HG02870 (cell line): ENCODE measurements at regions not wholly inside any gene's neighbourhood (a gene's known extent, or its start where the extent isn't known, plus 50 kb on each side); places are given as distances from the start of the nearest gene placed in this dataset.
A peak's percentile ranks its signal among the peaks of the same experiment; 100 is the strongest.

ENCODE experiments used
- ATAC-seq: cut with Tn5 transposase; IDR thresholded peaks from one replicate; pipeline ENCODE4 v1.9.1; 2021; ENCODE audit warnings: mild to moderate bottlenecking, moderate library complexity; ENCODE audit not compliant: unreplicated experiment

DNA sequence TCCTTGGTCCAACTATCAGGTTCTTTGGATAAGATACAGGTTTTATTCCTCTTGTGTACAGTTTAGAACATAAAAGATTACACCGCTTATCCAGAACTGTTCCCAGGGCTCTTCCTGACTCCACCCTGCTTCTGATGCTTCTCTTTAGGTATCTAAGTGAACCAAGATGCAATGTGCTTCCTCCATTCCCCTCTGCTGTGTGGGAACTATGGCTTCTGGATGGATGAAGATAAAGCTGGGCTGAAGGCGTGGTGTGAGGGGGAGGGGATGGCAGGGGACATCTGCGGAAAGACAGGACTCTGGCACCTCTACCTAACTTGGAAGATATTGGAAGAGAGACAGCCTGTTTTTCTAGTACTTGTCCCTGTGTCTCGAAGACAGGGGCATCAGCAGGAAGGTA lies 209.9 kb upstream of the TBX20 start:
- ATAC-seq = no peak

DNA sequence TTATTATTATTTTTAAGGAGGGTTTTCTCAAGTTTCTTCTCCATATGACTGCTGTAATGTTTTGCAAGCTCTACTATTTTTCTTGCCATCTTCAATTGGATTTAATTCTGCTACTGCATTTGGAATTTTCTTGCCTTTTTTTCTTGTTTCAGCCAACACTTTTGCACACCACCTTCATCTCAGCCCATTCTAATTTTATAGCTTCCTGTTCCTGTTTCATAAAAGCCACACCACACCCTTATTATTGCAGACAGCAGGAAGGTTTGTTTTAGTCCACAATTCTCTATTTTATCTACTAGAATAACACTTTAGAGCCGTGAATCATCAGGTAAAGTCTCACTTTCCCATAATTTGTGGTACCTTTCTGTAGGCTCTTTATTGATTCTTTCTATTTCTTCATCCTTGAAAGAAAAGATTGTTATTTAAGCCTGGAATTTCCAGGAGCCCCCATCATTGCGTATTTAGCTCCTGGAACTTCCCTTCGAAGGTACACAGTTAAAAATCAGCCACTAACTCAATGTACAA lies 209.3 kb upstream of the TBX20 start:
- ATAC-seq = no peak

DNA sequence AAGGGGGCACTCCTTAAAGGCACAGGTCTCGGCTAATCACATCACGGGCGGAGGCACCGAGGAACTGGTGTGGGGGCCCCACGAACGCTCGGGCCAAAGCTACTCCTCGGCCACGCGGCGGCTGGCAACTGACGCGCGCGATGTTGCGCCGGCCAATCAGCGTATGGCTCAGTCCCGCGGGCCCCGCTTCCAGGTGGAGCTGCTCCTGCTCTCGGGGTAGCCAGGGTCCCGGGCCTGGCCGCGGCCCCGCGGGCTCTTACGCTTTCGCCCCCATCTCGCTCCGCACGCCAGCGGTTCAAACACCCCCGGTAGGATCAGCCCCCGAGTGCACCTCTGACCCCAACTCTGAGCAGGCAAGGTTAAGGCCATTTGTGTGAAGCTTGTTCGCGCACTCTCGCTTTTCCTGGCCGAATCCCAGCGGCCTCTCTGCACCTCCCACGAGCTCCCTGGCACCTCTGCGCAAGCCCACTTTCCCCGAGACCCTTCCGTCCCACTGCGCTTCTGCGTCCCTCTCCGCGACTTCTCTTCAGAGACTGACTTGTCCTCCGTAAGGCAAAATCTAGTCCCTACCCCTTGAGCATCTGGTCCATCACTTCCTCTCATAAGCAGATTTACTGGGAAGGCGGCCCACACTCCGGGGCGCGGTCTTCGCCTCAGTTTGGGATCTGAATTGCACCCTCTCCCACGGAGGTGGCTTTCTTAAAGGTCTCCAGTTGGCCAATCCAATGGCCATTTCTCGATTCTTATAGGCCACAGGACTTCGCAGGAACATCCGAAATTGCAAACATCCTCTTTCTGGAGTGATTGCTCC lies 200.9 kb upstream of the TBX20 start:
- no peak for ATAC-seq

DNA sequence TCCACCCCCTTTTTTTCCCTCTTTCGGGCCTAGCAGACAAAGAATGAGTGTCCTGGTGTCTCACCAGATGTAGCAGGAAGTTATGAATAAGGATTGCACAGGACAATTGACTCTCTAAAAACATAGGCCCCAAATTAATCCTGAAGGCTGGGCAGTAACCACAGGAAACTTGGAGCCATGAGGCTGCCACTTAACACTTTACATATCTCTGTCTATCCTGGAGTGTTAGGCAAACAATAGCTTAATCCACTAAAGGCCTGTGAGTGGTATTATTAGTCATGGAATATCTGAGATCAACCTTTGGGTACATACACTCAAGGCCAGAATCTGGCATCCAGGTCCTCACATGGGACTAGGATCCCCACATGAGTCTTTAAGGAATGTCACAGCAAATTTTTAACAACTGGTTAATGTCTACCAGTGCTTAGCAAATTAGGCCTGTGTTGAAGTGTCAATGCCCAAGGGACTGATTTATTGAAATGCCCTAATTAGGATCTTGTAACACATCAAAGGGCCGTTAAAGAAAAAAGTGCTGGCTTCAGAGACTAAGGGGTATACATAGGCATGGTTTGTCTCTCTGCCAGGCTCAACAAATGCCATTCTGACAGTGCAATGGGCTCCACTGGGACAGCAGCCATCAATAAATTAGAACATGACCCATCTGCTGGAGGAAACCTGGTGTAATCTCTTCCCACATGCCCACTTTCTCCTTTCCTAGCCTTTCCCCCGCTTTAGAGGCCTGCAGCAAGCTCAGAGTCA lies 196.7 kb upstream of the TBX20 start:
- ATAC-seq = no peak

DNA sequence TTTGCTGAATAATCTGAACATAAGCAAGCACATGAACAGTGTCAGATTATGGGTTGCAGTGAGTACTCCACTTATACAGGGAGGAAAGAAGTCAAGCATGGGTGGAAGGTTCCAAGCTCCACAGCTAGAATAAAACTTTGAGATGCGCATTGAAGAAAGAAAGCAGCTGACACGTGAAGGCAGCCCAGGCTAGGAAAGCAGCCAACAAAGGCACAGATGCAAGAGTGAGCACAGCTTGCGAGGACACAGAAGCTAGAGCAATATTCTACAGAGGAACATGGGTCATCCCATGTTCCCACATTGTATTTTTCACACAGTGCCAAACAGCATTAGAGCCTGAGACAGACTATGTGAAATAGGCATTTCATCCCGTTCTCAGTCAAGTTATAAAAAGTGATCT lies 194.6 kb upstream of the TBX20 start:
- no peak for ATAC-seq

DNA sequence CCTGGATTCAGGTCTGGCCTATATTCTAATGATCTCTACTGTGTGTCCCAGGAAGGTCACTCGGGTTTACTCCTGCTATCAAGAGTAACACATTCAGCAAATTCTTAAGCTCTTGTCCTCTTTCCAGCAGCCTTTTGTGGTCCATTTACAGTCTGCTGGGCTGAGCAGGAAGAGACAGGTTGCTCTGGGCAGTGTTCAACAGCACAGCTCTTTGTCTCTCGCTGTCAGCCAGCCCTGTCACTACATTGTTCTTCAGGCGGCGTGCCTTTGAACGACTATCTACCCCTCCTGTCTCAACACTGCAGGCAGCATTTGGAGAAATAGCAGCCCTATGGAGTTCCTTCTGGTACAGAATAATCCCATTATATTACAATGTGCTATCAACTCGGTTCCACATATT lies 192.2 kb upstream of the TBX20 start:
- ATAC-seq = no peak

DNA sequence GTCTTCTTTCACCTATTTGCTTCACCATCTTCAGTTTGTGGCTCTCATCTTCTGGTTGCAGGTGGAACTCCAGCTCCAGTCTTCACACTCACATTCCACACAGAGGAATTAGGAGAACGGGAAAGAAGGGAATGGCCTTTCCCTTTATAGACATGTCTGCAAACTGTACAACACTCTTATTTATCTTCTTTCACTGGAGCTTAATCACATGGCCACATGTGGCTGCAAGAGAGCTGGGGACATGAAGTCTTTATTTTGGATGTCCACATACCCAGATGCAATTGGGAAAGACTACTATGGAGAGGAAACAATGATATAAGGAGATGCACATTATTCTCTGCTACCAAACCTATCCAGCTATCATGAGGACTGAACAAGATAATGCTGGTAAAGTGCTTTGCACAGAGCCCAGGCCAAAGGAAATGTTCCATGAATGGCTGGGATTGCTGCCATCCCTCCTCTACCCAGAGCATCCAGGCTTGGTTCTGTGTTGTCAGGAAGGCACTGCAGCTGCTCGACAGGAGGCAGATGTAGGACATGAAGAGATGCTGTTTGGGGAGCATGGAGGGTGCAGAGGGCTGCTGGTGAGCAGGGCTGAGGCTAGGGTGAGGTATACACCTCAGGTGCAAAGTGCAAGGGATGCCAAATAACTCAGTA lies 183.8 kb upstream of the TBX20 start:
- ATAC-seq = no peak

DNA sequence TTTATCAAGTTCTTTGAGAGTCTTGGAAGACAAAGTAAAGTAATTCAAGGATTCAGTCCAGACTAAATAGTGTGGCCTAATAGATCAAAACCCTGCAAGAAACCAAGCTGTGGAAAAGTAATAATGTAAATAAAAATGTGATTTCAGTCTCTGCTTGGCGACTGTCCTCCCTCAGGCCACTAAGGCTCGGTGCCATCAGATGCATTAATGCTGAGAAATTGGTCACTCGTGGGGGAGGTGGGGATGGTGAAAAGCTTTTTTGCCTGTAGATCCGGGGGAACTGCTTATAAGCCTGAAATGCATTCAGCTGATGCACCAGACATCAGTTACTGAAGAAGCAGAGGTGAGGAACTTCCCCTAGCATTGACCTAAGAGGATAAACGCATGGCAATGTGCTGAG lies 182.6 kb upstream of the TBX20 start:
- ATAC-seq = no peak

DNA sequence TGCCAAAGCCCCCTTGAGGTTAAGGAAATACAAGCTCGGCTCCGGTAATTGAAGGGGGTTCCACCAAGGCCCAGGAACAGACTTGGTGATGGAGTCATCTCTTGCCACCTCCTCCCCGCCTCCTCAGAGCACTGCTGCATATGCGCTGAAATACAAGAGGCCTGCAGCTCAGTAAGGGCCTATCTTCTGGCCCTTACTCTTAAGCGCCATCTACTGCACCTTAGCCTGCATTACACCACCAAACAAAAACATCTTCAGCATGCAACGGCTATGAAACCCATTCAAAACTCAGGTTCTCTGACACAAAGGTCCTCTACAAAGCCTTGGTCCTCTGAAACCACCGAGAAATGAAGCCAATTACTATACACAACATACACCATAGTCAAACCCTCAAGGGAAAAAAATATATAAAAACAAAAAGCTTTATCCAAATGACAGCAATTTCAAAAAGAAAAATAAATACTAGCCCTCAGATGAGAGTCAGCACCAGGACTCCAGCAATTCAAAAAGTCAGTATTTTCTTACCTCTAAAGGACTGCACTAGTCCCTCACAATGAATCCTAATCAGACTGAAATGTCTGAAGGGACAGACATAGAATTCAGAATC lies 176.8 kb upstream of the TBX20 start:
- no peak for ATAC-seq

DNA sequence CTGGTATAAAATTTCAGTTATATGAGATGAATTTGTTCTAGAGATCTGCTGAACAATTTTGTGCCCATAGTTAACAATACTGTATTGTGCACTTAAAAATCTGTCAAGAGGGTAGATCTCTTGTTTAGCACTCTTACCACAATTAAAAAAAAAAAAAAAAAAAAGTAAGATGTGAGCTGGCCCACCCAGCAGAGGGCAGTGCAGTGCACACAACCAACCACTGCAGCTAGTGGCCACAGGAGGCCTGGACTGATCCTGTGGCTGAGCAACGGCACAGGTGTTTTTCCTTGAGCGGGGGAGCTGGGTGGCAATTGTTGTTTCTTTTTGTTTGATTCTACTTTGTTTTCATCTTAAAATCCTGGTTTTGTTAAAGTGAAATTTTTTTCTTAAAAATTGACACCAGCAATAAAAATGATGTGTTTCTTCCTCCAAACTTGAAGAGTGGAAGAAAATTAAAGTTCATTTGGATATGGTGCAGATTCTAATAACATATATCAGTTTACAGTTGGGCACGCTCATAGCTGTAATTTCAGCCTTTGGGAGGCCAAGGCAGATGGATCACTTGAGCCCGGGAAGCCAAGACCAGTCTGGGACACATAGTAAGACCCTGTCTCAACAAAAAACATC lies 171.1 kb upstream of the TBX20 start:
- peak; percentile 76 for ATAC-seq

DNA sequence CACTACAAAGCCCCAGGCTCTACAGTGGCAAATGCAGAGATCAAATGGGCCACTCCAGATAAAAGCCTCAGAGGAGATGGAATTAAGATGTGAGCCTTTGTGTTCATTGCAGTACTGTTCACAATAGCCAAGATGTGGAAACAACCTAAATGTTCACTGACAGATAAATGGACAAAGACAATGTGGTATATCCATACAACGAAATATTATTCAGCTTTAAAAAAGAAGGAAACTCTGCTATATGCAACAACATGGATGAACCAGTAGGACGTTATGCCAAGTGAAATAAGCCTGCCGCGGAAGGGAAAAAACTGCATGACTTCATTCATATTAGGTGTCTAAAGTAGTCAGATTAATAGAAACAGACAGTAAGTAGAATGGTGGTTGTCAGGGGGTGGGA lies 170.5 kb upstream of the TBX20 start:
- no peak for ATAC-seq

DNA sequence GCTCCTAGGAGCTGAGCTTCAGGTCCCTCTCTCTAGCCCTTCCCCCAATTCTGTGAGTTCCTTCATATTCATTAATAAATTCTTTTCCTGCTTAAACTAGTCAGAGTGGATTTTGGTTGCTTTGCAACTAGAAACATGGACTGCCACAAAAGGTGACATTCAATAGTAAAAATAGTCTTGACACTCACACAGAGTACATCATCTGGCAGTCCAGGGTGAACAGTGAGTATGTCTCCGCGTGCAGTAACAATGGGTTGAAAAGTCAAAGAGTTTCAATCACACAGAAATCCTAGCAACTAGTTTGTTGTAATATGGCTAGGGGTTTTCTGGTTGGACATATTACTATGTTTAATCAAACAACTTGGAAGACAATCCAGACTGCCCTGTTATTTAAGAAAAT lies 168.8 kb upstream of the TBX20 start:
- ATAC-seq = no peak

DNA sequence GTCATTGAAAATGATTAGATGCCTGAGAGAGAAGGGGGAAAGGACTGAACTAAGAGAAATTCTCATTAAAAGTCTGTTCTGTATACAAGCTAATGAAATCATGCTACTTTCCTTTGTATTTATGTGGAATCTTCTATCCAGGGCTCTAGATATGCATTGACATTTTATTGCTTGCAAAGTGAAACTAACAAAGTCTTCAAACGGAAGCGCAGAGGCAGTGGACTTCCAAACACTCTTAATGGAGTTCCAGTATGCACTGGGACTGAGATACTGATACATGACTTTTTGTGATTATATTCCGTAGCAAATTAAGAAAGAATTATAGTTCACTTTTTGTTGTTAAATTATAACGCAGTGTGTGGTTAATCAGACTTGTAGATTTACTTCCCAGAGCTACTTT lies 166.8 kb upstream of the TBX20 start:
- ATAC-seq = no peak

DNA sequence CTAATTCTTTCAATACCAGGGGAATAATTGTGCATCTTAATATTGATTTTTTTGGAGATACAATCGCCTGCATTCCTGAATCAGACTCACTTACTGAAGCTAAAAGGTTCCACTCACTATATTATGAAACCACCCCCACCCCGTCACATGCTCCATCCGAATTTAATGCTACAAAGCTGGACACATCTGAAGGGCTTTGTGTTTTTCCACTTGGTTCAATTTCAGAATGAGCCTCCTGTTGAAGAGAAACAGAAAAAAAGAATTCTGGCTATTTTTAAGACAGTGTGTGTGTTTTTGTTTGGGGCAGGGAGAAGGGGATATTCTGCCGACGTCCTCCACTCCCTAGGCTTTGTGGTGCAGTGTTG lies 165.5 kb upstream of the TBX20 start:
- ATAC-seq = no peak

DNA sequence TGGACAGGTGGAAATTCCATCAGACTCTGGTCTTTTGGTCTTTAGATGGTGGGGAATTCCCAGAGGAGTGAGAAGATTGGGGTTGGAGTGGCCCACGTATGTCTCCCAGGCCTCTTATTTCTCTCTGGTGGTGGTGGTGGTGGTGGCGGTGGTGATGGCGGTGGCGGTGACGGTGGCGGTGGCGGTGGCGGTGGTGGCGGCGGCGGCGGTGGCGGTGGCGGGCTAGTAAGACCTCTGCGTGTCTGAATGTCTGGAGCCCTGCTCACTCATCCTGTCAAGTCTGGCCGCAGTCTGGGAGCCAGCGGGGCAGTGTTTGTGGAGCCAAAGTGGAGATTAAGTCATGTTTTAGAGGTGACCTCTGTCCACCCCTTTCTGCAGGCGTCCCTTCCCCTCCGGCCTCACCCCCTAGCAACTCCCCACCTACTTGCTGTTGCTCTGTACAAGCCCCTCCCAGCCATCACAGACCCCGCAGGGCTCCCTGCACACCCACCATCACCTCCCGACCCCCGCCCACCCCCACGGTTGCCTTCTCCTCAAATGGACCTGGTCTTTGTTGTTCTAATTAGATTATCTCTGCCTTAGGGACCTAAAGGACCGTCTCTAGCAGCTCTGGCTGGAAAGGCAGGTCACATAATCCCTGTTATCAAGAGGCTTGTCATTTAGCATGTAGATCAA lies 165.0 kb upstream of the TBX20 start:
- ATAC-seq = no peak

DNA sequence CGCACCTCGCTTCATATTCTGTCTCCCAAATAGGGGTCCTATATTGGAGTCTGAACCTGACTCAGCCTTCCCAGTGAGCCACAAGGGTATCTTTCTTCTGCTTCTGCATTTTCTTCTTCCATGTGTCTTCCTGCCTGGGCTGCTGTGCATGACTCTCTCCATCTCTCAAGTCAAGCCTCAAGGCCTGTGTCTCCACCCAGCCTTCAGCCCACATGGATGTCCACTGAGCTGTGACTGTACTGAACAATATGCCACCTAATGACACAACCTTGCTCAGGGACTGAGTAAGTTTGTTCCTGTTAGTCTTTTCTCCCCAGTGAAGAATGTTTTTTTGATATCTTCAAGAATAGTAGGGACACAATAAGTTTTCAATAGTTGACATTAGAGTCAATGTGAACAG lies 162.7 kb upstream of the TBX20 start:
- no peak for ATAC-seq

DNA sequence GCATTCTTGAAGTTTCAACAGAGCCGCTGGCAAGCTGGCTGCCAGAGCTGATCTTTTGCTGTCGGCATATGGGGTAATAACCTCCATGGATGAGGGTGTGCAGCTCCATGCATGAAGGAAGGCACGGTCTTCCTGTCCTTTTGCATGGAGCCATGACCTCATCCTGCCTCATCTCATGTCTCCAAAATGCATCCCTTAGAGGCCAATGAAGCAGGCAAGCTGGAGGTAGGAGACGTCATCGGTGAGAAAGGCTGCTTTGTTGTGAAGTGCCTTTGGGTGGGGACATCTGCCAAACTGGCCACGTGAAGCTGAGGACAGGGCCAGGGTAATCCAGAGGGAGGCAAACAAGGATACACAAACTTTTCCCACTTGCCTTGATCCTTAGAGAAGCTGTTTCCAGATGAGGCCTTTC lies 161.5 kb upstream of the TBX20 start:
- no peak for ATAC-seq

DNA sequence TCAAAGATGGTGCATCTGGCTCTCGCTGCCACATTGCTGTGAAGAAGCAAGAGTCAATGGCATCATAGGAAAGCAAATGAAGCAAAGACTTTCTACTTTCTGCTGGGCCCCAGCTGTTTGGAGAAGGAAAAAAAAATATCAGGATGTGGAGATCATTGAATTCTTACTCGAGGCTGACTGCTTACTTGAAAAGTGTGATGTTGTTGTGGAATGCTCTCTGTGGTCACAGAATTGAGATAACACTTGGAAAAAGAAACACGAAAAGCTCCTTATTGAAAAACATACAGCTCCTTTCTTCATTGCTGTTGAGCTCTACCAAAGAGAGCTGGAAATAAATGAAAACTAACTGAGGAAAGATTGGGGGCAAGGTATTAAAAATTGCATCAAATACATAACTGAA lies 157.4 kb upstream of the TBX20 start:
- no peak for ATAC-seq

DNA sequence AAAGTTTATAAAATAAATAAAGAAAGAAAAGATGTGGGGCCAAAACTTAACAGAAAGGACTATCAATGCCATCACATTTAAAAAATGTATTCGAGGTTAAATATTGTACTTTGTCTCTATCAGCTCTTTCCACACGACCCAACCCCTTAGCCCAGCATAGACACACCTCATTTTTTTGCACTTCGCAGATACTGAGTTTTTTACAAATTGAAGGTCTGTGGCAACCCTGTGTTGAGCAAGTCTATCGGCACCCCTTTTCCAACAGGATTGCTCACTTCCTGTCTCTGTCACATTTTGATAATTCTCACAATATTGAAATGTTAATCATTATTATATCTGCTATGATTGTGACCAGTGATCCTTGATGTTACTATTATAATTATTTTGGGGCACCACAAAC lies 151.6 kb upstream of the TBX20 start:
- no peak for ATAC-seq

DNA sequence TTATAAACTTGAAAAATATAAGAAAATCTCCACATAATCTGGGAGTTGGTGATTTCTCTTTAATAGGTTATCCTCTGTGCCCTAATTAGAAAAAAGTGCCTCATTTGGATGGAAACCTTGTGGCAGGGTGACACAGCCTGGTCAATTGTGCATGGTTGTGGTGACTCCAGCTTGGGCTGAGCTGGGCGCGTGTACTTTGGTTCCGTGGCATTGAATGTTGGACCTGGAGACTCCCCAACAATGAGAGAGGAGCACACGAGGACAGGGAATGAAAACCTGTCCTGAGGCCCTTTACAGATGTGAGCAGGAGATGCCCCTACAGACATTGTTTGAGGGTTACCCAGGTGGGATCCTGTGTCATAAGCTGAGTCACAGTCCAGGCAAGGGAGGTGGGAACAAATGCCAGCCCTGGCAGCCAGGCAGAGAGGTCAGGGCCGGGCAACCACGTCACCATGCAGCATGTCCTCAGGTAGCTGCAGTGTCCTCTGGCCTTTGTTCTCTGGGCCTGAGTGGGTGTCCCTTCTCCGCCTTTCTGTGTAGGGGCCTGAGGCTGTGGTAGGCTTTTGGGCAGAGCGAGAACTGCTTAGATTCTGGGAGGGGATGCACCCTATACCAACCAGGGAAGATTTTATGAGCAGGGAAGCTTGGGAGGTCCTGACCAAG lies 147.4 kb upstream of the TBX20 start:
- ATAC-seq = no peak
